ENCODE measurements at regions not wholly inside any gene's neighbourhood (a gene's known extent, or its start where the extent isn't known, plus 50 kb on each side); places are given as distances from the start of the nearest gene placed in this dataset.

DNA sequence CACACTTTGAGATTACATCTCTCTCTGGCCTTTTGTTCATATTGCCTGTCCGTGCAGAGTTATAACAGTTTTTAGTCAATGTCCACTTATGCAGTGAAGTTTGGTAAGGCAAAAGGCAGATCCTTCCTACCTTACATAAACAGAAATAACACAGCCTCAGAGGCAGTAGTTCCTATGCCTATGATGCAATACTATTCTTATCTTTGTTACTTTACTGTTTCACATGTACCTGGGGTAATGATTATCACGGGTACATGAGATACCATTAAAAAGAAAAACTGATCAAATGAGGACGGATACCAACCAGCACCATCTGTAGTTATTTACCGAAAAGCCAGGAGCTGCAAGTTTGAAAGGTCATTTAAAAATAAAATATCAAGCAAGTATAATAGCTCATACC is 166.8 kb downstream of the BTC start:
- TF ChIP-seq, protein P1, sequence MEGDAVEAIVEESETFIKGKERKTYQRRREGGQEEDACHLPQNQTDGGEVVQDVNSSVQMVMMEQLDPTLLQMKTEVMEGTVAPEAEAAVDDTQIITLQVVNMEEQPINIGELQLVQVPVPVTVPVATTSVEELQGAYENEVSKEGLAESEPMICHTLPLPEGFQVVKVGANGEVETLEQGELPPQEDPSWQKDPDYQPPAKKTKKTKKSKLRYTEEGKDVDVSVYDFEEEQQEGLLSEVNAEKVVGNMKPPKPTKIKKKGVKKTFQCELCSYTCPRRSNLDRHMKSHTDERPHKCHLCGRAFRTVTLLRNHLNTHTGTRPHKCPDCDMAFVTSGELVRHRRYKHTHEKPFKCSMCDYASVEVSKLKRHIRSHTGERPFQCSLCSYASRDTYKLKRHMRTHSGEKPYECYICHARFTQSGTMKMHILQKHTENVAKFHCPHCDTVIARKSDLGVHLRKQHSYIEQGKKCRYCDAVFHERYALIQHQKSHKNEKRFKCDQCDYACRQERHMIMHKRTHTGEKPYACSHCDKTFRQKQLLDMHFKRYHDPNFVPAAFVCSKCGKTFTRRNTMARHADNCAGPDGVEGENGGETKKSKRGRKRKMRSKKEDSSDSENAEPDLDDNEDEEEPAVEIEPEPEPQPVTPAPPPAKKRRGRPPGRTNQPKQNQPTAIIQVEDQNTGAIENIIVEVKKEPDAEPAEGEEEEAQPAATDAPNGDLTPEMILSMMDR (IDR thresholded peaks at IDR 0.05; ENCODE audit: low read depth, low read length), result no peak
- no peak for DNase-seq (ENCODE audit: low read depth in 1 of 2, low spot score in 1 of 2)
- Histone ChIP-seq H3K27me3 (no peaks in the 10 kb centered on the region), H3K36me3 (no peaks in the 10 kb centered on the region), H3K4me1 (ENCODE audit: low read depth) (no peaks in the 10 kb centered on the region), H3K4me3 (no peak overlapping the region), H3K9me3 (ENCODE audit: low read depth) (no peaks in the 10 kb centered on the region), H3K27ac (no peak overlapping the region)

DNA sequence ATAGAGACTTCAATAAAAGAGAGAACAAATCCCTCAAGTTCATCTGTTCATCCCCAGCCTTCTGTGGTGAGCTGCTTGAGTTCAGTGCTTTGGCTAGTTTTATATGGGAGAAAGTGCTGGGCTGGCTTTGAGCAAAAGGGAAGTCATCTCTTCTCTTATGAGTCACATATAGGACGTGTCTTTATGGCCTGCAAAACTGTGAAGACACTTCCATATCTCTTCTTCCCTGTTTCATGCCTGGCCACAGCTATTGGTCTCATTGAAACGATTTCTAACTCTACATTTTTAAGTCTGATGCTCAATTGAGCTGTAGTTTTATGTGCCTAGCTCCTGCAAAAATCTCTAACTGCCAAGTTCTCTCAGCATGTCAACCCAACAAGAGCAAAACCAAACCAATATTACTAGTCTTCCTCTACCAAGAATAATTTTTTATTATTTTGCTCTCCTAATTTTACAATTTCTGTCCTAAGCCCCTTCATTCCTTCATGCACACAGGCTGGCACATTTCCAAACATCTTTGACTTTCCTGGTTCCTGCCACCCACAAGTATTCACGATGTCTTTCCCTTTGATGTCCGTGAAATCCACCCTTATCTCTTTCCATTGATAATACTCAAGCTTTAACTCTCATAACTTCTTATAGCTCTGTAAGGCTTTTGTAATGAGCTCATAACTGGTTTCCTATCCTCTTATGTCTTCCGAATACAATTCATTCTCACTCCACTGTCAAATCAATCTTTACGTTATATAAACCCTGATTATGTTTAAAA is 165.3 kb downstream of the BTC start:
- no peak overlapping the region for H3K27ac ChIP-seq

DNA sequence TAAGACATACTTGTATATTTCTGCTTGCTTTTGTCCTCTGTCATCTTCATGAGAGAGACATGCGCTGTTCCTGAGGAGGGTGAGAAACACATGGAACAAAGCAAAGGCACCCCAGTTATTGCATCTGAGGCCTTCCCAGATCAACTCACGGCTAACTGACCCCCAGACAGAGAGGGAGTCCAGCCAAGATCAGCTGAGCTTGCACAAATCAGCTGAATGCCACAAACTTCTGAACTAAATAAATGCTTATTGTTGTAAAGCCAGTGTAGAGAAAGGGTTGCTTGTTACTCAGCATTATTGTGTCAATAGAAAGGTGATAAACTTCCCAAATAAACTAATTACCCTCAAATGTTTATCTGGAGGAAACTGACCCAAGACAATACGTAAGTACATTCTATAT is 163.8 kb downstream of the BTC start:
- H3K36me3 ChIP-seq, result no peaks in the 10 kb centered on the region
- TF ChIP-seq, protein P1 (IDR thresholded peaks at IDR 0.05; ENCODE audit: low read depth, low read length), result no peak
- no peak overlapping the region for H3K27ac ChIP-seq
- H3K4me1 ChIP-seq (ENCODE audit: low read depth), result no peaks in the 10 kb centered on the region
- H3K9me3 ChIP-seq (ENCODE audit: low read depth), result no peaks in the 10 kb centered on the region
- DNase-seq (ENCODE audit: low read depth in 1 of 2, low spot score in 1 of 2), result no peak
- H3K27me3 ChIP-seq, result no peaks in the 10 kb centered on the region
- H3K4me3 ChIP-seq, result no peak overlapping the region

More for the DNA sequence above, 165.3 kb downstream of the BTC start:
- Histone ChIP-seq H3K27me3 (no peaks in the 10 kb centered on the region), H3K9me3 (ENCODE audit: low read depth) (no peaks in the 10 kb centered on the region), H3K4me1 (ENCODE audit: low read depth) (no peaks in the 10 kb centered on the region), H3K36me3 (no peaks in the 10 kb centered on the region), H3K4me3 (no peak overlapping the region)
- TF ChIP-seq, protein P1 (IDR thresholded peaks at IDR 0.05; ENCODE audit: low read depth, low read length), result no peak
- no peak for DNase-seq (ENCODE audit: low read depth in 1 of 2, low spot score in 1 of 2)

DNA sequence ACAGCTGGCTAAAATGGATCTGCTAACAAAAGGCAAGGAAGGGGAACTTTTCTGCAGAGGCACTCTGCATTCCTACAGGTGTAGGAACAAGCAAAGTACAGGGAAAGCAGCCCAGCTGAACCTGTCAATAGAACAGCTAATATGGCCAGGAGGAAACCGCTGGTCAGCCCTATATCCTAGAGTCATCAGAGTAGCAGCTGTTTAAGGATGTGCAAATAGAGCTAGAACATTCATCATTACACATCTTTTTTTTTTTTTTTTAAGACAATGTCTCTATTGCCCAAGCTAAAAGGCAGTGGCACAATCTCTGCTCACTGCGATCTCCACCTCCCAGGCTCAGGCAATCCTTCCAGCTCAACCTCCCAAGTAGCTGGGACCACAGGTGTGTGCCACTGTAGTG is 163.0 kb downstream of the BTC start:
- TF ChIP-seq, protein P1 (IDR thresholded peaks at IDR 0.05; ENCODE audit: low read depth, low read length), result no peak
- H3K4me1 ChIP-seq (ENCODE audit: low read depth), result no peaks in the 10 kb centered on the region
- H3K4me3 ChIP-seq, result no peak overlapping the region
- H3K9me3 ChIP-seq (ENCODE audit: low read depth), result no peaks in the 10 kb centered on the region
- DNase-seq (ENCODE audit: low read depth in 1 of 2, low spot score in 1 of 2), result peak in 1 of 2 donors; percentile 69
- no peak overlapping the region for H3K27ac ChIP-seq
- no peaks in the 10 kb centered on the region for H3K27me3 ChIP-seq
- H3K36me3 ChIP-seq, result no peaks in the 10 kb centered on the region

DNA sequence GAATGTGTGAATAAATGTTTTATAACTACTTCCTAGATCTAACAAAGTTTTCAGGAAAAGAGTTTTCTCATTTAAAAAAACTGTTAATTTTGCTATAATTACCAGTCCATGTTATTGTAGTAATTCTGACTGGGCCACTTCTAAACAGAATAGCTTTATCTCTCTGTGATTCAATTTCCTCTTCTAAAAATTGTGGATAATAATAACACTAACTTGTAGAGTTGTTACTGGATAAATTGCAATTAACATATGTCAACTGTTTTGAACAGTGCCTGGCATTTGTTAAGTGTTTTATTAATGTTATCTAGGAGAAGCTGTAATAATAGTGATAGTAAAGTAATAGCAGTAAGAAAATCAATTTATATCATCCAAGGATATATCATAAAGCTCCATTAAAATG is 162.3 kb downstream of the BTC start:
- H3K4me1 ChIP-seq (ENCODE audit: low read depth), result no peaks in the 10 kb centered on the region
- H3K4me3 ChIP-seq, result no peak overlapping the region
- TF ChIP-seq, protein P1 (IDR thresholded peaks at IDR 0.05; ENCODE audit: low read depth, low read length), result no peak
- no peaks in the 10 kb centered on the region for H3K36me3 ChIP-seq
- H3K27ac ChIP-seq, result no peak overlapping the region
- DNase-seq (ENCODE audit: low read depth in 1 of 2, low spot score in 1 of 2), result no peak
- H3K9me3 ChIP-seq (ENCODE audit: low read depth), result no peaks in the 10 kb centered on the region
- no peaks in the 10 kb centered on the region for H3K27me3 ChIP-seq

Data from cardiac muscle cell (in vitro differentiated cells and primary cell).